Mucosa of descending colon (tissue), 3 donors: ENCODE measurements at regions not wholly inside any gene's neighbourhood (a gene's known extent, or its start where the extent isn't known, plus 50 kb on each side); places are given as distances from the start of the nearest gene placed in this dataset.

Experiments used
- ATAC-seq: fragments of 200-7000 bp; cut with Tn5 transposase; one replicate; pipeline ENCODE4 v1.9.1; 2020; ENCODE audit warnings: mild to moderate bottlenecking, moderate library complexity
- DNase-seq, 3 donors: peaks; one replicate each; pipeline ENCODE4 v3.0.0-alpha.2; 2020
- H3K36me3 ChIP-seq: fragments of 200-600 bp; one replicate; pipeline ENCODE4 v1.8.0; 2021; ENCODE audit warnings: low read depth, mild to moderate bottlenecking
- H3K4me1 ChIP-seq: fragments of 200-600 bp; one replicate; pipeline ENCODE4 v1.8.0; 2021; ENCODE audit warnings: low read depth, mild to moderate bottlenecking
- H3K4me3 ChIP-seq: fragments of 200-600 bp; one replicate; pipeline ENCODE4 v1.8.0; 2021; ENCODE audit warnings: mild to moderate bottlenecking
- H3K9me3 ChIP-seq: fragments of 200-600 bp; one replicate; pipeline ENCODE4 v1.8.0; 2021; ENCODE audit warnings: mild to moderate bottlenecking
- intact Hi-C, 2 donors: fragments of 100-400 bp; cut with DNase I in 1 of 2; cut with micrococcal nuclease in 1 of 2; formaldehyde crosslinking; loops; one replicate each; pipeline versions ENCODE4 v1.11.0 to v1.11.1; 2022; cut with DNase I, micrococcal nuclease
- TF ChIP-seq, protein P1 (sequence below): fragments of 200-600 bp; IDR thresholded peaks from one replicate; pipeline ENCODE4 v1.8.0; 2022; ENCODE audit warnings: antibody characterized with exemption, mild to moderate bottlenecking
- donor health status: DM: no; HTN: no; CAD: no; lungs with moderate emphysema.
- donor health status: DM: no; HTN: no; CAD: no.
- donor health status: DM: no; HTN: yes; CAD: no.

DNA sequence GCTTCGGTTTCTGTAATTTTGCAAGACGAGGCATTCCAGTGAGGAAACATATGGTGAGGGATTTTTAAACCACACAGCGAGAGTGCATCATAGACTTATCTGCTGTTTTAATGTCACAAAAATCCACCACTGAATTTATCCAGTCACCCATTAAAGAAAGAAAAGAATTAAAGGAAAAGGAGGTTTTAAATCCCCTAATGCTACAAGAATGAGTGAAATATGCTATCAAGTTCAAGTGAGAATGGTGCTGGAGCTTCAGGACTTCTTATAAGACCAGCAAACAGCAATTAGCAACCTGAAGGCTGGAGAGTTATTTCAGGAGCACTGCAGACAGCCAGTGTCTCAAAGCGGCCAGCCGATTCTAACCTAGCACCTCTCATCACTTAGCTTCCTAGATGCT is 439.1 kb upstream of the MGMT start:
- no peak for DNase-seq
- no peak for ATAC-seq
- H3K36me3 ChIP-seq: no peaks in the 10 kb centered on the region
- no peaks in the 10 kb centered on the region for H3K9me3 ChIP-seq
- TF ChIP-seq, protein P1, sequence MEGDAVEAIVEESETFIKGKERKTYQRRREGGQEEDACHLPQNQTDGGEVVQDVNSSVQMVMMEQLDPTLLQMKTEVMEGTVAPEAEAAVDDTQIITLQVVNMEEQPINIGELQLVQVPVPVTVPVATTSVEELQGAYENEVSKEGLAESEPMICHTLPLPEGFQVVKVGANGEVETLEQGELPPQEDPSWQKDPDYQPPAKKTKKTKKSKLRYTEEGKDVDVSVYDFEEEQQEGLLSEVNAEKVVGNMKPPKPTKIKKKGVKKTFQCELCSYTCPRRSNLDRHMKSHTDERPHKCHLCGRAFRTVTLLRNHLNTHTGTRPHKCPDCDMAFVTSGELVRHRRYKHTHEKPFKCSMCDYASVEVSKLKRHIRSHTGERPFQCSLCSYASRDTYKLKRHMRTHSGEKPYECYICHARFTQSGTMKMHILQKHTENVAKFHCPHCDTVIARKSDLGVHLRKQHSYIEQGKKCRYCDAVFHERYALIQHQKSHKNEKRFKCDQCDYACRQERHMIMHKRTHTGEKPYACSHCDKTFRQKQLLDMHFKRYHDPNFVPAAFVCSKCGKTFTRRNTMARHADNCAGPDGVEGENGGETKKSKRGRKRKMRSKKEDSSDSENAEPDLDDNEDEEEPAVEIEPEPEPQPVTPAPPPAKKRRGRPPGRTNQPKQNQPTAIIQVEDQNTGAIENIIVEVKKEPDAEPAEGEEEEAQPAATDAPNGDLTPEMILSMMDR: no peak
- intact Hi-C loops: no loop called here
- H3K4me3 ChIP-seq: no peak overlapping the region
- no peaks in the 10 kb centered on the region for H3K4me1 ChIP-seq

DNA sequence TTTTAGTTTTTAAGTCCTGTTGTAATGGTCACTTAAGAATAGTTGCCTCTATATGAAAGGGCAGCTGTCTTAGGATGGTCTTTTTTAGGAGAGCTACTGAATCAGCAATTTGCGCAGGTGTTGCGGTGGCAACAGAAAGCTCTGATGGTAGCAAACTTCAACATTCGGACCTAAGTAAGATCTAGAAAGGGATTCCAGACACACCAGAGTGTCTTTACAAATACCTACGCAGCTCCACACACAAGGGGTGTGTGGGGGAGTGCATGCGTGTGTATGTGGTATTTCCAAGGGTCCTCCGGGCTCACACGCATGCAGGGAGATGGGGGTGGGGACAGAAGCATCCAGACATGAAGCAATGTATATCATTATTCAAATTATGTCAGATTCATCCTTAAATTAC is 438.6 kb upstream of the MGMT start:
- DNase-seq (no peak), ATAC-seq (no peak)
- TF ChIP-seq, protein P1: no peak
- no peak overlapping the region for H3K4me3 ChIP-seq
- no peaks in the 10 kb centered on the region for H3K9me3 ChIP-seq
- no peaks in the 10 kb centered on the region for H3K4me1 ChIP-seq
- intact Hi-C loops: no loop called here
- no peaks in the 10 kb centered on the region for H3K36me3 ChIP-seq

DNA sequence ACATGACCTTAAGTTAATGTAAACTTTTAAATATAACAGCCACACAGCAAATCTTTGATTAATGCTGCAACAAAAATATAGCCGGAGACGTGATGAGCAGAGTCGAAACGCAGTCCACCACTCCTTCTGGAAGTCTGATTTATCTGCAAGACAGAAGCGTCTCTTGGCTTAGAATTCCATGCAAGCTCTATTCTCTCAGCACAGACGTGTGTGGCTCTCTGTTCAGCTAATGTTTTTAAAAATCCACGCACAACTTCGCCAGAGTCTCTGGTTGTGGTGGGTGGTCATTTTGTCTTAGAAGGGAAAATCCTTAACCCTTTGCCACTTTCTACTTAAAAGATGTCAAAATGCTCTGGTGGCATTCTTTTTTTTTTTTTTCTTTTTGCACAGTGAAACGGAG is 438.0 kb upstream of the MGMT start:
- TF ChIP-seq, protein P1: no peak
- H3K9me3 ChIP-seq: no peaks in the 10 kb centered on the region
- DNase-seq (no peak), ATAC-seq (no peak)
- H3K36me3 ChIP-seq: no peaks in the 10 kb centered on the region
- no peaks in the 10 kb centered on the region for H3K4me1 ChIP-seq
- no peak overlapping the region for H3K4me3 ChIP-seq
- intact Hi-C loops: no loop called here

DNA sequence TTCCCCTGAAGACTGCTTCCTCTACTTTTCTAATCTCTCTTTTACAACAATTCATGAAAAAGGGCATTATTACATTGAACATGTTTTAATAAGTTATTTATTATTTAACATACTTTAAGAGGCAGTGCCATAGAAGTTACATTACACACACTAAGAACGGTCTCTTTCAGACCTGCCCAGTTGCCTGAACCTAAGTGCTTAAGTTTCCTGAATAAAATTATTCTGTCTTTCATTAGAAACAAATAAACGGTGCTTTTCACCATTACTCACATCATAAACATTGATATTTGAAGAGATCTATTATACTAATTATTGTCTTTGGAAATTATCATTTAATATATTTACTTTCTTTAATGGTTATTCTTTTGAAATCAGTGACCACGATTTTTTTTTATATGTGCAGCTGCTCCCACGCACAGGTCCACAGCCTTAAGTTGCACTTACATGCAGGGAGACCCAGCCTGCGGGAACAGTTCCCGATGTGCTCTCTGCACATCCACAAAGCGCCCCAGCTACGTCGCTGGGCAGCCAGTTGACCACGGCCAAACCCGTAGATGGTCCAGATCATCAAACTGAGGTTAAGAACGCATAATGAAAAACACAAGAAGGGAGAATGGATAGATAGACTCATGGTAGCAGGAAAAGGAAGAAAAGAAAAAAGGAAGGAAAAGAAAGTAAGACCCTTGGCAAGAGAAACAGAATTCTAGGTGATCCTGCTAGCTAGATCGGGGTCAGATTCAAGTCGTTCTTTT is 437.0 kb upstream of the MGMT start:
- intact Hi-C loops: no loop called here
- ATAC-seq (no peak), DNase-seq (no peak)
- H3K4me3 ChIP-seq: no peak overlapping the region
- H3K4me1 ChIP-seq: no peaks in the 10 kb centered on the region
- H3K9me3 ChIP-seq: no peaks in the 10 kb centered on the region
- no peaks in the 10 kb centered on the region for H3K36me3 ChIP-seq
- TF ChIP-seq, protein P1: no peak

DNA sequence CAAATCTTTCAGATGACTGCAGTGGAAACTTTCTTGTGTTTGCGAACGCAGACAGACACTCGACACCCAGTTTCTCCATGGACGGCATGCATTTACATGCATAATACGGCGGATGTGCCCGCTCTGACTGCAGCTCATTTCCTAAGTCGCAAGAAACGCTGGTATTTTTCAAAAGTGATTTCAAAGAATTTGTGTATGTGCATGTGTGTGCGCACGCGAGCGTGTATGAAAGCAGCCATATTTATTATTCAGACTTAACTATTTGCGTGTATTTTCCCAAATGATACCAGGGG is 436.5 kb upstream of the MGMT start:
- Histone ChIP-seq H3K9me3 (no peaks in the 10 kb centered on the region), H3K4me1 (no peaks in the 10 kb centered on the region), H3K4me3 (no peak overlapping the region), H3K36me3 (no peaks in the 10 kb centered on the region)
- no peak for DNase-seq
- no peak for ATAC-seq
- TF ChIP-seq, protein P1: no peak
- intact Hi-C loops: no loop called here
